Activated naive CD4-positive, alpha-beta T cell treated with anti-CD3 and anti-CD28 coated beads, Interleukin-2, amount 50 U/mL, for 24 hours (primary cell): ENCODE measurements at regions not wholly inside any gene's neighbourhood (a gene's known extent, or its start where the extent isn't known, plus 50 kb on each side); places are given as distances from the start of the nearest gene placed in this dataset.
"Not testable (repeated sequence)": the region's sequence is repeated elsewhere in the genome, so short reads cannot be mapped to it uniquely, and the experiment has no call there.

ENCODE experiments used
- H3K27ac Mint-ChIP-seq: one replicate; pipeline ENCODE4 v1.8.0; 2021; ENCODE audit warnings: mild to moderate bottlenecking, mixed read lengths
- H3K27me3 Mint-ChIP-seq: one replicate; pipeline ENCODE4 v1.8.0; 2021; ENCODE audit warnings: mixed read lengths
- H3K36me3 Mint-ChIP-seq: one replicate; pipeline ENCODE4 v1.8.0; 2021; ENCODE audit warnings: mixed read lengths
- H3K4me1 Mint-ChIP-seq: one replicate; pipeline ENCODE4 v1.8.0; 2021; ENCODE audit warnings: mixed read lengths
- H3K4me3 Mint-ChIP-seq: one replicate; pipeline ENCODE4 v1.8.0; 2021; ENCODE audit warnings: mild to moderate bottlenecking, mixed read lengths
- H3K9me3 Mint-ChIP-seq: one replicate; pipeline ENCODE4 v1.8.0; 2021; ENCODE audit warnings: mixed read lengths

DNA sequence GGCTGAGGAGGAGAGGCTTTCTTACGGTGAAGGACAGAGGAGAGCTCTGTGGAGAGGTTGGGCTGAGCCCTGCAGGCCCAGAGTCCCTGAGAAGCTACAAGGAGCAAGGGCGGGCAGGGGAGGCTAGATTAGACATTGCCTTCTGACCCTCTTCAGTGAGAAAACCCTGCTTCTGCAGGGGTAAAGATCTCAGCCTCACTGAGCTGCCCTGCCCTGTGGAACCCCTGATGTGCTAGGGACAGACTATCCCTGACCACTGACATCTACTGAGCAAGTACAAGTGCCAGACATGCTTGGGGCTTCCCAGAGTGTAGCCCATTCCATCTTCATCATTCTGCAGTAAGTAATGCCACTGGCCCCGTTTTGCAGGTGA lies 111.5 kb downstream of the CYP26B1 start:
- peaks cover 1% of the 10 kb centered on the region for H3K27me3 Mint-ChIP-seq
- H3K4me3 Mint-ChIP-seq, result no peak overlapping the region
- no peaks in the 10 kb centered on the region for H3K9me3 Mint-ChIP-seq
- H3K27ac Mint-ChIP-seq, result no peak overlapping the region
- H3K4me1 Mint-ChIP-seq, result no peaks in the 10 kb centered on the region
- no peaks in the 10 kb centered on the region for H3K36me3 Mint-ChIP-seq

DNA sequence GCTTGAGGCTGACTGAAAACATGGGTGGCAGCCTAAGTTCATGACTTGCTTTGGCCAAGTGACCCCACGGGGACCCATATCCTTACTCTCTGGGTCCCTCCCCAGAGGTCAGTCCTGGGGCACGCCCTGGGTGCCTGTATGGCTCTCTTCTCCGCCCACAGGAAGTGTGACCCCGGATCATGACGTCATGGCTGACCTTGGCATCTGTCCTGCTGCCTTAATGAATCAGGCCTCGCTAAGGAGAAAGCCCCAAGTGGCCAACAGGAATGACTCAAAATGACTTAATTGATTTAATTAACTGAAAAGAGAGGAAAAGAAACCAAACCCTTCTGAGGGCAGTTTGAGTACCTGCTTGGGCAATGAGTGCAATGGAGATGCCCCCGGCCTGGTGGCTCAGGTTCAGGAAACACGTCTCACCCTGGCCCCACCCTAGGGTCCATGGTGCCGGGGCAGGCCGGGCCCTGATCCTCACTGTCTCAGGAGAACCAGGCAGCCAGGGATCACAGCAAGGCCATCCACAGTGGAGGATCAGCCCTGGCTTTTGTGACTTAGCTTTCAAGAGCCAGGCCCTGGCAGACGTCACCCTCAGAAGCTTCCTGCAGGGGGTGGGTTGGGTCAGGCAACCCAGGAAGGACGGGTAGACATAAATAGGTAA lies 112.0 kb downstream of the CYP26B1 start:
- Mint-ChIP-seq H3K4me1 (no peaks in the 10 kb centered on the region), H3K36me3 (no peaks in the 10 kb centered on the region), H3K27ac (no peak overlapping the region), H3K27me3 (peaks cover 1% of the 10 kb centered on the region), H3K9me3 (no peaks in the 10 kb centered on the region), H3K4me3 (no peak overlapping the region)

GRCh38 chr2:72034353-72035095 lies 113.1 kb downstream of the CYP26B1 start:
- Mint-ChIP-seq H3K4me3 (no peak overlapping the region), H3K27ac (no peak overlapping the region), H3K4me1 (no peaks in the 10 kb centered on the region), H3K36me3 (no peaks in the 10 kb centered on the region), H3K27me3 (peaks cover 1% of the 10 kb centered on the region), H3K9me3 (no peaks in the 10 kb centered on the region)

DNA sequence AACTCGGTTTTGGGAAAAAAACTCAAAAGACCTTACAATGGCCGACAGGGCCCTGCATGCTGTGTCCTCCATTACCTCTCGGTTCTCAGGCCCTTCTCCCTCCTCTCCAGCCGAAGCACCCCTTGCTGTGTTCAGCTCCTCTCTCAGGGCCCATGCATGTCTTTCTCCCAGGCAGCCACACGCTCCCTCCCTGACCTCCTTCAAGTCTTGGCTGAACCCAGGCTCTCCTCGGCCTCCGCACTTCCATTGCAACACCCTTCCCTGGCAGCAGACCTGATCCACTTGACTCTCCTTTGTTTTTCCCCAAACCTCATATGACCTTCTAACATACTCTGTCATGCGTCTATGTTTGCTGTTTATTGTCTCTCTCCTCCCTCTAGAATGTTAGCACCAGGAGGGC lies 114.0 kb downstream of the CYP26B1 start:
- Mint-ChIP-seq H3K4me1 (no peaks in the 10 kb centered on the region), H3K27ac (no peak overlapping the region), H3K4me3 (no peak overlapping the region)

DNA sequence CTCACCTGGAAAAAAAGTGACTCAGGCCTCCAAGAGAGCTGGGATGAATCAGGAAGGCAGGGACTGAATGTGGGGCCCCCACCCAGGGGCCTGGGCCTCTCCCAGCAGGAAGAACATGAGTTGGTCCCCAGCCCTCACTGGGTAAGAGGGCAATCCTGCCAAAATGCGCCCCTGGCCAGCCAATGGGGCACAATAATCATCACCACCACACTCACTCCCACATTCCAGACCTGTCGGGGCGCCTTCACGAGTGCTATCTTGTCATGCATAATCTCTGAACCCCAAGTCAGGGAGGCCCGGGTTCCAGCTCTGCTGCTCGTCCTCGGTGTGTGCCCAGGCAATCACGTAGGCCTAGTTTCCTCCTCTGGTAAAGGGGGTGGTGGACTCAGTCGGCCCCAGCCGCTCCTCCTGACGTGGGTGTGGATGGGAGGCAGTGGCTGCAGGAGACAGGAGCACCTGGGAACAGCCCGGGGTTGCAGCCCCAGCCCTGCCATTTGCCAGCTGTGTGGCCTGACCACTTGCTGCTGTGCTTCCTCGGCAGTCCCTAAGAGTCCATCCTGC lies 115.1 kb downstream of the CYP26B1 start:
- Mint-ChIP-seq H3K4me1 (no peaks in the 10 kb centered on the region), H3K4me3 (no peak overlapping the region), H3K36me3 (no peaks in the 10 kb centered on the region), H3K27ac (no peak overlapping the region), H3K27me3 (peaks cover 2% of the 10 kb centered on the region), H3K9me3 (no peaks in the 10 kb centered on the region)

More for the DNA sequence above, 114.0 kb downstream of the CYP26B1 start:
- no peaks in the 10 kb centered on the region for H3K36me3 Mint-ChIP-seq
- no peaks in the 10 kb centered on the region for H3K9me3 Mint-ChIP-seq
- peaks cover 2% of the 10 kb centered on the region for H3K27me3 Mint-ChIP-seq

DNA sequence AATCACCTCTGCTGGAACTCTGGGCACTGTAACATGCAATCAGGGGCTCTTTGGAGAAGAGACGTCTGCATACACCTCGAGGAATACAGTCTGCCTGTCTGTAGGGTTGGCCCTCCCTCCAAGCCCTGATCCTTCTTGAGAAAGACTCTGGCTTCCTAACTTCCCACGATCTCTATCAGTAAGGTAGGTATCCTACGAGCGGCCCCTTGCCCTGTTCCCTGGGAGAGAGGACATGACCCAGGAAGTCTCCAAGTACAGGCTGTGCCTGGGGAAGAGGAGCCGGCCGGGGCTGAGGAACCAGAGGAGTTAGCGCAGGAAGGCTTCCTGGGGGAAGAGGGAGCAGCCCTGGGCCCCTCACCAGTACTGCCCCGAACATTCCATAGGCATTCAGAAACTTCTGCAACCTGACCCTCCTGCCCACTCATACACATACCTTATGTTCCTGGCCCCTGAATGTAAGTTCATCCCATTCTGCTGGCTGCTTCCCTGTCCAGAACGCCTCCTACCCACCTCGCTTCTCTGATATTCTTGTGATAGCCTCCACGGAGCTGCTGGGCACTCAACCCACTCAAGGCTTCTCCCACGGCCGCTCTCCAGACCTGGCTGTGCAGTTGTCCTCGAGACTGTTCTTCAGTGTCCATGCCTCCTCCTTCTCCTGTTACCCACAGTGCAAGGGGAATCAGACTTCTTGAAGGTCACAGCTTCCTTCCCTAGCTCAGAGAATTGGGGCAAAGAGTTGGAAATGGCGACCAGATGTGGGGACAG lies 116.1 kb downstream of the CYP26B1 start:
- H3K9me3 Mint-ChIP-seq, result no peaks in the 10 kb centered on the region
- no peaks in the 10 kb centered on the region for H3K36me3 Mint-ChIP-seq
- H3K4me3 Mint-ChIP-seq, result no peak overlapping the region
- peaks cover 2% of the 10 kb centered on the region for H3K27me3 Mint-ChIP-seq
- H3K27ac Mint-ChIP-seq, result no peak overlapping the region
- no peaks in the 10 kb centered on the region for H3K4me1 Mint-ChIP-seq

DNA sequence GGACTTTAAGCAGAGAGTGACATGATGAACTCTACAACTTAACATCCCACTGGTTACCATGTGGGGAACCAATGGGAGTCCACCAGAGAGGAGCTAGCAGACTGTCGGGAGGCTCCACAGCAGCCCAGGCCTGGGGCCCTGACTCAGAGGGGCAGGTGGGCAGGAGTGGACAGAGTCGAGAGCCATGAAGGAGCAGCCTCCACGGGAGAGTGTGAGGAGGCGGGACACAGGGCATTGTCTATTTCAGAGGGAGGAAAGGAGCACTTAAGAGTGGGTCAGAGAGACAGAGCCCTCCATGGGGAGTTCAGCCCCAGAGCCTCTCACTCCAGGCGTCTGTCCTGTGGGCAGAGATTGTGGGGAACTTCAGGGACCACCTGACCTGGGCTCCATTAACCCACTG lies 118.7 kb downstream of the CYP26B1 start:
- Mint-ChIP-seq H3K9me3 (no peaks in the 10 kb centered on the region), H3K4me1 (no peaks in the 10 kb centered on the region), H3K4me3 (no peak overlapping the region), H3K27me3 (peaks cover 2% of the 10 kb centered on the region), H3K36me3 (no peaks in the 10 kb centered on the region), H3K27ac (no peak overlapping the region)

DNA sequence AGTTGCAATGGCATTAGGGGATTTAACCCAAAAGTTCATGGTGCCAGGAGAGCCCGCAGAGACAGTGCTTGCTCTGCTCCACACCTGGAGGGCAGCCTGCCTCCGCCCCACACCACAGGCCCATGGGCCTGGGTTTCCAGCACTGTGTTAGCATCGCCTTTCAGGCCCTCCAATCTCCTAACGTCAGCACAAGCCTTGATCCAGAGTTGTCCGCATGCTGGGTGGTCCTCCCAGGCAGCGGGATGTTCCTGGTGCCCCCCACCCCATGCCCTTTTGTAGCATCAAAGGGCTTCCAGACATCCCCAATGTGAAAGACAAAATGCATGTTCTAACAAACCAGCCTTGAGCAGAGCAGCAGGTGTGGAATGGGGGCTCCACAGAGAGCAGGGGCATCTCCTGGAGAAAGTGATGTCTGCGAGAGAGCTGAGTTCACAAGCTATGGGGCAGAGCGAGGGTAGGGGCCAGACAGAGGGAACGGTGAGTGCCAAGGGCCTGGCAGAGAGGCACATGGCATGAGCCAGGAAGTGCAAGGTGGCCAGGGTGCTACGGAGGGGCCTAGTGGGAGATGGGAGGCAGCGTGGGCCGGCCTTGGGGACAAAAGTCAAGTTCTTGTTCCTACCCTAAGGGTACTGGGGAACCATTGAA lies 119.2 kb downstream of the CYP26B1 start:
- Mint-ChIP-seq H3K36me3 (no peaks in the 10 kb centered on the region), H3K27me3 (peaks cover 2% of the 10 kb centered on the region), H3K4me1 (no peaks in the 10 kb centered on the region), H3K4me3 (no peak overlapping the region), H3K9me3 (no peaks in the 10 kb centered on the region), H3K27ac (no peak overlapping the region)

DNA sequence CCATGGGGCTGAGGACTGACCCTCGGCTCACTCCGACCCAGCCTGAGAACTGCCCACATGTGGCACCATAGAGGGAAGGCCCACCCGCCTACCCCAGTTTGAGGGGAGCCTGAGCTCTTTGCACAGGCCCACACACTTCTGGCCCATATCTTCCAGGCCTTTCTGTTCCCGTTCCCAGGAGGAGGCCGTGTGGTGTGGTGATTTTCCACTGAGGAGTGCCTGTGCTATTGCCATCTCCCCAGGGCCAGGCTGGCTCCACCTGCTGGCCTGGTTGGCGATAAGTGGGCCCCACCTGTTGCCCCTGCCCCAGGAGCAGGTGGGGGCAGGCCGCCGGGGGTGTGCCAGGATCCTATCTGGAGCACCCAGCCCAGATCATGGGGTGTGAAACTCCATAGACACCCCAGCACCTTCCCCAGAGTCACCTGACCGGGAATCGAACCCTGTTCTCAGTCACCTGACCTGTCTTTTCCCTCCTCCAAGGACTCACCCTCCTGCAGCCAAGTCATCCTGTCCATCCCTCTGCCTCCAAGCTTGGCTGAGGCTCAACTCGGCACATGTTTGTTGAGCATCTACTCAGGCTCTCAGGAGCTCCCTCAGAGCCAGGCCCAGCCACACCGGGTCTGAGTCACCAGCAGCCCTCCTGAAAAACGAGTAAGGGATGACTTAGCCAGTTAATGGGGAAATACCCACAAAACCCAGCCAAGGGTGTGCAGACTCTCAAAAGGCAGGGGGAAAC lies 120.1 kb downstream of the CYP26B1 start:
- H3K36me3 Mint-ChIP-seq, result no peaks in the 10 kb centered on the region
- H3K4me1 Mint-ChIP-seq, result no peaks in the 10 kb centered on the region
- peaks cover 2% of the 10 kb centered on the region for H3K27me3 Mint-ChIP-seq
- no peak overlapping the region for H3K4me3 Mint-ChIP-seq
- no peaks in the 10 kb centered on the region for H3K9me3 Mint-ChIP-seq
- H3K27ac Mint-ChIP-seq, result no peak overlapping the region

DNA sequence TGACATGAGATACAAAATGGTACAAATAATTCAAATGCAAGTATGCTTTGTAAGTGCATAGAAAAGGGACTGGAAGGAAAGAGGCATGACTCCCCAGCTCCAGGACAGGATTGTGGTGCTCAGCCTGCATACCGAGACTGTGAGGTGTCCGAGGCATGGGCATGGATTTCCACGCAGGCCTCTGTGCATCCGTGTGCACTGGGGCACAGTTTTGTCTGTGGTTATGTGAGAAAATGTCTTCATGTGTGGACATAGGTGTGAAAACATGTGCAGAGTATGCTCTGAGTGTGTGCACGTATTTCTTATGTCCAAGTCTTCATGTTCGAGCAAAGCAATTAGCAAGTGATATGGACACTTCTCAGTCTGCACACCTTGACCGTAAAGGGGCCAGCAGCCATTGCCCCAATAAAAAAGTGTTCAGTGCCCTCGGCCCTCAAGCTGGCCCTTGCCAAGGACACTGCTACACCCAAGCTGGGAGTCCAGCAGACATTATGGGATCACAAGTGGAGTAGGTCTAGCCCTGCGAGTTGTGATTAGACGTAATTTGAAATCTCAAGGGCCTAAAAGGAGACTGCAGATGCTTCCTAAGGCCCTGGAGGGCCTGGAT lies 120.7 kb downstream of the CYP26B1 start:
- Mint-ChIP-seq H3K4me3 (no peak overlapping the region), H3K27ac (no peak overlapping the region), H3K36me3 (no peaks in the 10 kb centered on the region), H3K9me3 (no peaks in the 10 kb centered on the region), H3K4me1 (no peaks in the 10 kb centered on the region), H3K27me3 (peaks cover 2% of the 10 kb centered on the region)

GRCh38 chr2:72024451-72025175 lies 123.0 kb downstream of the CYP26B1 start:
- peaks cover 1% of the 10 kb centered on the region for H3K27me3 Mint-ChIP-seq
- H3K27ac Mint-ChIP-seq, result no peak overlapping the region
- no peak overlapping the region for H3K4me3 Mint-ChIP-seq

GRCh38 chr2:72023678-72024390 lies 123.8 kb downstream of the CYP26B1 start:
- Mint-ChIP-seq H3K9me3 (no peaks in the 10 kb centered on the region), H3K27ac (no peak overlapping the region), H3K36me3 (no peaks in the 10 kb centered on the region), H3K4me3 (no peak overlapping the region), H3K4me1 (no peaks in the 10 kb centered on the region), H3K27me3 (no peaks in the 10 kb centered on the region)

More at GRCh38 chr2:72024451-72025175, 123.0 kb downstream of the CYP26B1 start:
- Mint-ChIP-seq H3K36me3 (no peaks in the 10 kb centered on the region), H3K9me3 (no peaks in the 10 kb centered on the region), H3K4me1 (no peaks in the 10 kb centered on the region)

DNA sequence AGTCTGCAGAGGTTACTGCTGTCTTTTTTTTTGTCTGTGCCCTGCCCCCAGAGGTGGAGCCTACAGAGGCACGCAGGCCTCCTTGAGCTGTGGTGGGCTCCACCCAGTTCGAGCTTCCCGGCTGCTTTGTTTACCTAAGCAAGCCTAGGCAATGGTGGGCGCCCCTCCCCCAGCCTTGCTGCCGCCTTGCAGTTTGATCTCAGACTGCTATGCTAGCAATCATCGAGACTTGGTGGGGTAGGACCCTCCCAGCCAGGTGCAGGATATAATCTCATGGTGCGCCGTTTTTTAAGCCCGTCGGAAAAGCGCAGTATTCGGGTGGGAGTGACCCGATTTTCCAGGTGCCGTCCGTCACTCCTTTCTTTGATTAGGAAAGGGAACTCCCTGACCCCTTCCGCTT lies 126.3 kb downstream of the CYP26B1 start:
- H3K9me3 Mint-ChIP-seq, H3K27me3 Mint-ChIP-seq, H3K27ac Mint-ChIP-seq, H3K4me1 Mint-ChIP-seq, H3K4me3 Mint-ChIP-seq, H3K36me3 Mint-ChIP-seq: not testable (repeated sequence)

DNA sequence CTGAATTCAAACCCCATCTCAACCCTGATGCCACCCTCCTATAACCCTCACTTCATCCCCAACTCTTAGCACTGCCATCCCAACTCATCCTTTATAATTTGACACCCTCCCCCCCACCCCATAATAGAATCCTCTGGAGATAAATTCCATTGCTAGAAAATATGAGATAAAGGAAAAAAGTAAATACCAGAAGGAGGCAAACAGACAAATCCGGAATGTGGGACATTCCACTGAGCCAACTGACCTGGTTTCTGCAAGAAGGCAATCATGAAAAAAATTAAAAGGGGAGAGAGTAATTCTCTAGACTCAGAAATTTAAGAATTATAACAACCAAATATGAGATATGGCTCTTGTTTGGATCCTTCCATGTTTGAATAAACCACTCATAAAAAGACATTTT lies 132.4 kb downstream of the CYP26B1 start:
- Mint-ChIP-seq H3K9me3 (no peaks in the 10 kb centered on the region), H3K27ac (no peak overlapping the region), H3K36me3 (no peaks in the 10 kb centered on the region), H3K4me1 (no peaks in the 10 kb centered on the region), H3K4me3 (no peak overlapping the region), H3K27me3 (no peaks in the 10 kb centered on the region)
